CD14-positive monocyte (primary cell): ENCODE measurements at regions not wholly inside any gene's neighbourhood (a gene's known extent, or its start where the extent isn't known, plus 50 kb on each side); places are given as distances from the start of the nearest gene placed in this dataset.

Experiments used
- DNase-seq, 3 donors: peaks; one replicate each; pipeline ENCODE4 v3.0.0-alpha.2; 2011 to 2022
- H2AFZ ChIP-seq: 2 replicates; pipeline ENCODE4 v1.6.0; 2012; ENCODE audit warnings: mild to moderate bottlenecking, low read depth, low read length, inconsistent platforms; ENCODE audit not compliant: insufficient read depth, poor library complexity, severe bottlenecking
- H3K27ac ChIP-seq, 2 donors: 1 replicate in 1 of 2; 2 replicates in 1 of 2; pipeline ENCODE4 v1.5.1; 2012 to 2013; ENCODE audit warnings: low read length in 2 of 2, control low read depth in 1 of 2, inconsistent platforms in 1 of 2, low read depth in 1 of 2, mild to moderate bottlenecking in 1 of 2
- H3K27me3 ChIP-seq, 2 donors: one replicate each; pipeline versions ENCODE4 v1.6.0 to v1.6.1; 2011 to 2013; ENCODE audit warnings: low read length in 2 of 2; ENCODE audit not compliant: control insufficient read depth in 2 of 2, insufficient read depth in 2 of 2
- H3K36me3 ChIP-seq, 2 donors: replicated peaks in 1 of 2; 1 replicate in 1 of 2; 2 replicates in 1 of 2; pipeline versions ENCODE4 v1.5.1 to v1.6.1; 2012 to 2013; ENCODE audit warnings: low read length in 2 of 2, control low read depth in 1 of 2, inconsistent platforms in 1 of 2, mild to moderate bottlenecking in 1 of 2; ENCODE audit not compliant: insufficient read depth in 2 of 2, control insufficient read depth in 1 of 2
- H3K4me1 ChIP-seq, 2 donors: 1 replicate in 1 of 2; 2 replicates in 1 of 2; pipeline versions ENCODE4 v1.5.1 to v1.6.1; 2012 to 2013; ENCODE audit warnings: low read length in 2 of 2, control low read depth in 1 of 2, inconsistent platforms in 1 of 2, mild to moderate bottlenecking in 1 of 2, moderate library complexity in 1 of 2; ENCODE audit not compliant: insufficient read depth in 2 of 2, control insufficient read depth in 1 of 2
- H3K4me2 ChIP-seq: replicated peaks from 2 replicates; pipeline ENCODE3; 2012; ENCODE audit warnings: low read length, moderate library complexity, mild to moderate bottlenecking; ENCODE audit not compliant: poor library complexity, severe bottlenecking; ENCODE audit errors: extremely low read depth
- H3K4me3 ChIP-seq, 3 experiments: fragments of 200-600 bp in 1 of 3; sonication (generic) in 1 of 3; replicated peaks in 1 of 3; 1 replicate in 2 of 3; 2 replicates in 1 of 3; pipeline ENCODE4 v1.5.1; 2011 to 2013; ENCODE audit warnings: low read length in 3 of 3, mild to moderate bottlenecking in 3 of 3, control low read depth in 2 of 3, low read depth in 2 of 3, inconsistent platforms in 1 of 3, moderate library complexity in 1 of 3
- H3K79me2 ChIP-seq: 2 replicates; pipeline ENCODE4 v1.6.0; 2012; ENCODE audit warnings: mild to moderate bottlenecking, control low read depth, inconsistent platforms, low read length, moderate library complexity; ENCODE audit not compliant: insufficient read depth
- H3K9ac ChIP-seq: 2 replicates; pipeline ENCODE4 v1.6.0; 2017; ENCODE audit warnings: low read length, mild to moderate bottlenecking; ENCODE audit not compliant: insufficient read depth, poor library complexity, severe bottlenecking
- H3K9me3 ChIP-seq, 2 donors: replicated peaks in 1 of 2; 1 replicate in 1 of 2; 2 replicates in 1 of 2; pipeline versions ENCODE4 v1.5.1 to v1.6.1; 2012 to 2013; ENCODE audit warnings: low read length in 2 of 2, control low read depth in 1 of 2; ENCODE audit not compliant: control insufficient read depth in 1 of 2, insufficient read depth in 1 of 2
- H4K20me1 ChIP-seq: 2 replicates; pipeline ENCODE4 v1.6.0; 2012; ENCODE audit warnings: mild to moderate bottlenecking, low read length, control low read depth, moderate library complexity; ENCODE audit not compliant: insufficient read depth
- H3K27ac Mint-ChIP-seq, 7 donors: one replicate each; pipeline ENCODE4 v1.8.0; 2020; ENCODE audit warnings: mild to moderate bottlenecking in 7 of 7, mixed read lengths in 7 of 7, moderate library complexity in 6 of 7, inconsistent platforms in 2 of 7
- H3K27me3 Mint-ChIP-seq, 3 donors: one replicate each; pipeline ENCODE4 v1.8.0; 2021 to 2022; ENCODE audit warnings: low read depth in 3 of 3, mild to moderate bottlenecking in 3 of 3, mixed read lengths in 3 of 3, moderate library complexity in 3 of 3, inconsistent platforms in 1 of 3
- H3K36me3 Mint-ChIP-seq, 2 donors: one replicate each; pipeline ENCODE4 v1.8.0; 2020; ENCODE audit warnings: mixed read lengths in 2 of 2, inconsistent platforms in 1 of 2, mild to moderate bottlenecking in 1 of 2
- H3K4me1 Mint-ChIP-seq: one replicate; pipeline ENCODE4 v1.8.0; 2020; ENCODE audit warnings: mild to moderate bottlenecking, mixed read lengths
- H3K4me3 Mint-ChIP-seq, 2 donors: one replicate each; pipeline ENCODE4 v1.8.0; 2020; ENCODE audit warnings: mild to moderate bottlenecking in 2 of 2, mixed read lengths in 2 of 2, moderate library complexity in 1 of 2
- H3K9me3 Mint-ChIP-seq, 7 donors: one replicate each; pipeline ENCODE4 v1.8.0; 2020 to 2022; ENCODE audit warnings: mixed read lengths in 7 of 7, mild to moderate bottlenecking in 6 of 7, moderate library complexity in 6 of 7, inconsistent platforms in 2 of 7
- CTCF ChIP-seq: fragments of 200-600 bp; IDR thresholded peaks from one replicate; pipeline ENCODE4 v1.8.0; 2022; ENCODE audit warnings: antibody characterized with exemption, mild to moderate bottlenecking
- WGBS: methylation state at CpG from one replicate; pipeline ENCODE4 v1.1.5; 2013; ENCODE audit warnings: missing lambda C conversion rate; ENCODE audit not compliant: insufficient coverage; 5-methylcytosine and 5-hydroxymethylcytosine counted together
- intact Hi-C, 2 donors: fragments of 100-400 bp; cut with micrococcal nuclease; formaldehyde crosslinking; loops; one replicate each; pipeline versions ENCODE4 v1.15.0 to v1.15.1; 2023

GRCh38 chr18:43574974-43575373, 297.7 kb upstream of the SYT4 start:
- no peak overlapping the region for H3K27ac ChIP-seq
- H3K4me2 ChIP-seq: no peak overlapping the region
- no peak overlapping the region for H3K9ac ChIP-seq
- no peaks in the 10 kb centered on the region for H3K36me3 Mint-ChIP-seq
- H3K4me1 Mint-ChIP-seq: no peaks in the 10 kb centered on the region
- H4K20me1 ChIP-seq: no peaks in the 10 kb centered on the region
- no peak for TF ChIP-seq CTCF
- no peaks in the 10 kb centered on the region for H3K9me3 Mint-ChIP-seq
- no peaks in the 10 kb centered on the region for H3K9me3 ChIP-seq
- no peak overlapping the region for H3K4me3 ChIP-seq
- no peaks in the 10 kb centered on the region for H3K4me1 ChIP-seq
- H2AFZ ChIP-seq: no peak overlapping the region
- intact Hi-C loops: no loop called here
- no peaks in the 10 kb centered on the region for H3K36me3 ChIP-seq
- no peak overlapping the region for H3K27ac Mint-ChIP-seq
- peaks cover 0 to 2% (median 2%) of the 10 kb centered on the region in 3 donors for H3K27me3 Mint-ChIP-seq
- no peak overlapping the region for H3K4me3 Mint-ChIP-seq
- no peaks in the 10 kb centered on the region for H3K79me2 ChIP-seq
- H3K27me3 ChIP-seq: no peaks in the 10 kb centered on the region
- WGBS: 100% methylated on average over 1 of the region's 3 CpGs
- no peak for DNase-seq

DNA sequence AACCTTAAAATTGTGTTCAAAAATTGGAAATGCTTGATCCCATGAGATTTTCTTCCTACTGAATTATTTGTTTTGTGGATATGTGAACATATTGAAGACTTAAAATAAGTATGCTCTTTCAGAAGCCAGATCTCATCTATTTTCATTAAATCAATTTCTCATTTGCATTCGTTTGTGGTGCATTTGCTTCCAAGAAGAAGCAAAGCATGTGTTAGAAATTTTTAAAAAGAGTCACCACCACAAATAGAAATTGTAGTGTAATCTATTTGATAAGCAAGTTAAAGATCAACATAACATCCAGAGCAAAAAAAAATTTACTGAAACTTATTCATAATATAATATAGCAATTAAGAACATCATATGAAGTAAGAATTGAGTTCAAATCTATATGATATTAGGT, 300.9 kb upstream of the SYT4 start:
- H3K36me3 Mint-ChIP-seq: no peaks in the 10 kb centered on the region
- no peaks in the 10 kb centered on the region for H3K4me1 ChIP-seq
- no peaks in the 10 kb centered on the region for H3K4me1 Mint-ChIP-seq
- no CpG with 5 or more reads among the region's 1 CpG for WGBS
- no peak overlapping the region for H2AFZ ChIP-seq
- DNase-seq: no peak
- no peaks in the 10 kb centered on the region for H3K9me3 ChIP-seq
- H3K79me2 ChIP-seq: no peaks in the 10 kb centered on the region
- no peaks in the 10 kb centered on the region for H3K27me3 ChIP-seq
- TF ChIP-seq CTCF: no peak
- H3K27ac ChIP-seq: no peak overlapping the region
- intact Hi-C loops: no loop called here
- H3K27ac Mint-ChIP-seq: no peak overlapping the region
- no peak overlapping the region for H3K4me3 ChIP-seq
- H3K9me3 Mint-ChIP-seq: no peaks in the 10 kb centered on the region
- no peaks in the 10 kb centered on the region for H3K36me3 ChIP-seq
- H3K27me3 Mint-ChIP-seq: peaks cover 0 to 2% (median 0%) of the 10 kb centered on the region in 3 donors
- no peaks in the 10 kb centered on the region for H4K20me1 ChIP-seq
- no peak overlapping the region for H3K4me3 Mint-ChIP-seq
- H3K9ac ChIP-seq: no peak overlapping the region
- no peak overlapping the region for H3K4me2 ChIP-seq
